ENCODE measurements at regions not wholly inside any gene's neighbourhood (a gene's known extent, or its start where the extent isn't known, plus 50 kb on each side); places are given as distances from the start of the nearest gene placed in this dataset.

- TF ChIP-seq, protein P1, sequence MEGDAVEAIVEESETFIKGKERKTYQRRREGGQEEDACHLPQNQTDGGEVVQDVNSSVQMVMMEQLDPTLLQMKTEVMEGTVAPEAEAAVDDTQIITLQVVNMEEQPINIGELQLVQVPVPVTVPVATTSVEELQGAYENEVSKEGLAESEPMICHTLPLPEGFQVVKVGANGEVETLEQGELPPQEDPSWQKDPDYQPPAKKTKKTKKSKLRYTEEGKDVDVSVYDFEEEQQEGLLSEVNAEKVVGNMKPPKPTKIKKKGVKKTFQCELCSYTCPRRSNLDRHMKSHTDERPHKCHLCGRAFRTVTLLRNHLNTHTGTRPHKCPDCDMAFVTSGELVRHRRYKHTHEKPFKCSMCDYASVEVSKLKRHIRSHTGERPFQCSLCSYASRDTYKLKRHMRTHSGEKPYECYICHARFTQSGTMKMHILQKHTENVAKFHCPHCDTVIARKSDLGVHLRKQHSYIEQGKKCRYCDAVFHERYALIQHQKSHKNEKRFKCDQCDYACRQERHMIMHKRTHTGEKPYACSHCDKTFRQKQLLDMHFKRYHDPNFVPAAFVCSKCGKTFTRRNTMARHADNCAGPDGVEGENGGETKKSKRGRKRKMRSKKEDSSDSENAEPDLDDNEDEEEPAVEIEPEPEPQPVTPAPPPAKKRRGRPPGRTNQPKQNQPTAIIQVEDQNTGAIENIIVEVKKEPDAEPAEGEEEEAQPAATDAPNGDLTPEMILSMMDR (IDR thresholded peaks at IDR 0.05; ENCODE audit: poor library complexity, severe bottlenecking), result no peak
- peaks cover 3% of the 10 kb centered on the region for H3K4me1 ChIP-seq (ENCODE audit: insufficient read depth, poor library complexity, severe bottlenecking)
- H3K36me3 ChIP-seq (ENCODE audit: low read depth), result peaks cover 83% of the 10 kb centered on the region
- no peak overlapping the region for H3K27ac ChIP-seq (ENCODE audit: poor library complexity, severe bottlenecking)
- H3K27me3 ChIP-seq (ENCODE audit: insufficient read depth, poor library complexity, severe bottlenecking), result no peaks in the 10 kb centered on the region
- no peaks in the 10 kb centered on the region for H3K9me3 ChIP-seq (ENCODE audit: severe bottlenecking)
- ATAC-seq (ENCODE audit: low read depth), result no peak; the same call in 2 of the 3 replicates
- no peak overlapping the region for H3K4me3 ChIP-seq (ENCODE audit: severe bottlenecking)
- no peak for DNase-seq (ENCODE audit: low spot score)
These were observed 428.0 kb upstream of the AMELY start for GRCh38 chrY:7339391-7340087.

- DNase-seq (ENCODE audit: low spot score) (no peak), ATAC-seq (ENCODE audit: low read depth) (no peak)
- Histone ChIP-seq H3K4me1 (ENCODE audit: insufficient read depth, poor library complexity, severe bottlenecking) (no peaks in the 10 kb centered on the region), H3K36me3 (ENCODE audit: low read depth) (peaks cover 83% of the 10 kb centered on the region), H3K27ac (ENCODE audit: poor library complexity, severe bottlenecking) (no peak overlapping the region), H3K9me3 (ENCODE audit: severe bottlenecking) (no peaks in the 10 kb centered on the region), H3K4me3 (ENCODE audit: severe bottlenecking) (no peak overlapping the region), H3K27me3 (ENCODE audit: insufficient read depth, poor library complexity, severe bottlenecking) (no peaks in the 10 kb centered on the region)
- TF ChIP-seq, protein P1 (IDR thresholded peaks at IDR 0.05; ENCODE audit: poor library complexity, severe bottlenecking), result no peak
These were observed 424.7 kb upstream of the AMELY start for GRCh38 chrY:7336023-7336873.

- no peak for ATAC-seq (ENCODE audit: low read depth)
- no peak for DNase-seq (ENCODE audit: low spot score)
- H3K9me3 ChIP-seq (ENCODE audit: severe bottlenecking), result no peaks in the 10 kb centered on the region
- TF ChIP-seq, protein P1 (IDR thresholded peaks at IDR 0.05; ENCODE audit: poor library complexity, severe bottlenecking), result no peak
- H3K27me3 ChIP-seq (ENCODE audit: insufficient read depth, poor library complexity, severe bottlenecking), result no peaks in the 10 kb centered on the region
- H3K27ac ChIP-seq (ENCODE audit: poor library complexity, severe bottlenecking), result no peak overlapping the region
- peaks cover 82% of the 10 kb centered on the region for H3K36me3 ChIP-seq (ENCODE audit: low read depth)
- H3K4me1 ChIP-seq (ENCODE audit: insufficient read depth, poor library complexity, severe bottlenecking), result no peaks in the 10 kb centered on the region
- no peak overlapping the region for H3K4me3 ChIP-seq (ENCODE audit: severe bottlenecking)
These were observed 422.9 kb upstream of the AMELY start for GRCh38 chrY:7334449-7334848.

- H3K27me3 ChIP-seq (ENCODE audit: insufficient read depth, poor library complexity, severe bottlenecking), result no peaks in the 10 kb centered on the region
- DNase-seq (ENCODE audit: low spot score), result no peak
- no peak for ATAC-seq (ENCODE audit: low read depth)
- H3K9me3 ChIP-seq (ENCODE audit: severe bottlenecking), result no peaks in the 10 kb centered on the region
- no peak overlapping the region for H3K4me3 ChIP-seq (ENCODE audit: severe bottlenecking)
- no peaks in the 10 kb centered on the region for H3K4me1 ChIP-seq (ENCODE audit: insufficient read depth, poor library complexity, severe bottlenecking)
- TF ChIP-seq, protein P1 (IDR thresholded peaks at IDR 0.05; ENCODE audit: poor library complexity, severe bottlenecking), result no peak
- H3K27ac ChIP-seq (ENCODE audit: poor library complexity, severe bottlenecking), result no peak overlapping the region
- peaks cover 87% of the 10 kb centered on the region for H3K36me3 ChIP-seq (ENCODE audit: low read depth)
These were observed 415.0 kb upstream of the AMELY start for GRCh38 chrY:7326296-7327246.

Data from RWPE2 (cell line).